HS-27A (cell line): ENCODE measurements at regions not wholly inside any gene's neighbourhood (a gene's known extent, or its start where the extent isn't known, plus 50 kb on each side); places are given as distances from the start of the nearest gene placed in this dataset.

Experiments
- DNase-seq: peaks from one replicate; pipeline ENCODE4 v3.0.0-alpha.2; 2012; ENCODE audit warnings: low read depth, missing footprints

GRCh38 chr13:33518452-33518851 is 232.9 kb upstream of the STARD13 start:
- DNase-seq, result no peak

- no peak for DNase-seq
These were observed 234.3 kb upstream of the STARD13 start for GRCh38 chr13:33519561-33520467.

- no peak for DNase-seq
These were observed 234.9 kb upstream of the STARD13 start for GRCh38 chr13:33520468-33520839.

- peak; percentile 65 for DNase-seq
These were observed 238.5 kb upstream of the STARD13 start for GRCh38 chr13:33524086-33524485.

- DNase-seq, result no peak
These were observed 240.2 kb upstream of the STARD13 start for GRCh38 chr13:33525763-33526162.

GRCh38 chr13:33526718-33527117 is 241.2 kb upstream of the STARD13 start:
- no peak for DNase-seq

- no peak for DNase-seq
These were observed 243.3 kb upstream of the STARD13 start for GRCh38 chr13:33528896-33529295.

- no peak for DNase-seq
These were observed 245.9 kb upstream of the STARD13 start for GRCh38 chr13:33531484-33531883.

- DNase-seq, result no peak
These were observed 249.5 kb upstream of the STARD13 start for GRCh38 chr13:33535061-33535460.

GRCh38 chr13:33536601-33537000 is 251.0 kb upstream of the STARD13 start:
- DNase-seq, result no peak

GRCh38 chr13:33537026-33537425 is 251.5 kb upstream of the STARD13 start:
- DNase-seq, result no peak

- no peak for DNase-seq
These were observed 252.1 kb upstream of the STARD13 start for GRCh38 chr13:33537676-33538075.

- no peak for DNase-seq
These were observed 255.9 kb upstream of the STARD13 start for GRCh38 chr13:33541456-33541855.

- DNase-seq, result no peak
These were observed 256.4 kb upstream of the STARD13 start for GRCh38 chr13:33541962-33542308.

GRCh38 chr13:33542309-33543088 is 256.9 kb upstream of the STARD13 start:
- peak; percentile 91 for DNase-seq

GRCh38 chr13:33543089-33543459 is 257.5 kb upstream of the STARD13 start:
- no peak for DNase-seq

GRCh38 chr13:33543631-33544265 is 258.2 kb upstream of the STARD13 start:
- no peak for DNase-seq

GRCh38 chr13:33544308-33544707 is 258.8 kb upstream of the STARD13 start:
- DNase-seq, result no peak

- no peak for DNase-seq
These were observed 259.9 kb upstream of the STARD13 start for GRCh38 chr13:33545492-33545891.

- DNase-seq, result no peak
These were observed 261.5 kb upstream of the STARD13 start for GRCh38 chr13:33547035-33547434.

- DNase-seq, result no peak
These were observed 262.5 kb upstream of the STARD13 start for GRCh38 chr13:33548069-33548468.

GRCh38 chr13:33550276-33550675 is 264.7 kb upstream of the STARD13 start:
- no peak for DNase-seq

- DNase-seq, result no peak
These were observed 265.3 kb upstream of the STARD13 start for GRCh38 chr13:33550885-33551284.
